ENCODE measurements at regions not wholly inside any gene's neighbourhood (a gene's known extent, or its start where the extent isn't known, plus 50 kb on each side); places are given as distances from the start of the nearest gene placed in this dataset.

DNA sequence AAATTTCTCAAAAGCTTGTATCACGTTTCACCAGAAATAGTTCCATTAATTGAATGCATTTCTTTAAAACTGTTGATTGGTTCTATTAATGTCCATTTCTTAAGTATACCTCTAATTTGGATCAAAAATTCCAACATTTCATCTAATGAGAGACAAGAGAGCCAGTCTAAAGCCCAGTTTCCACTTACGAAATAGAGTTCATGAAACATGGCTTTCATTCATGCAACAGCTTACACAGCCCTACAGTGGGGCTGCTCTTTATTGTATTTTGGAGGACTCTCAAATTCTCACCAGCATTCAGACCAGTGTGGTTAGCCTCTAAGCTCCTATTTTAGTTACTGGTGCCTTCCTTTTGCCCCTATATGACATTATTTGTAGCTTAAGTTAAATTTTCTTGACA, 566.9 kb upstream of the RGMB start:
- H3K4me3 Mint-ChIP-seq (ENCODE audit: unreplicated experiment): no peak overlapping the region
- H3K27ac Mint-ChIP-seq (ENCODE audit: unreplicated experiment): no peak overlapping the region
- TF ChIP-seq, protein P1, sequence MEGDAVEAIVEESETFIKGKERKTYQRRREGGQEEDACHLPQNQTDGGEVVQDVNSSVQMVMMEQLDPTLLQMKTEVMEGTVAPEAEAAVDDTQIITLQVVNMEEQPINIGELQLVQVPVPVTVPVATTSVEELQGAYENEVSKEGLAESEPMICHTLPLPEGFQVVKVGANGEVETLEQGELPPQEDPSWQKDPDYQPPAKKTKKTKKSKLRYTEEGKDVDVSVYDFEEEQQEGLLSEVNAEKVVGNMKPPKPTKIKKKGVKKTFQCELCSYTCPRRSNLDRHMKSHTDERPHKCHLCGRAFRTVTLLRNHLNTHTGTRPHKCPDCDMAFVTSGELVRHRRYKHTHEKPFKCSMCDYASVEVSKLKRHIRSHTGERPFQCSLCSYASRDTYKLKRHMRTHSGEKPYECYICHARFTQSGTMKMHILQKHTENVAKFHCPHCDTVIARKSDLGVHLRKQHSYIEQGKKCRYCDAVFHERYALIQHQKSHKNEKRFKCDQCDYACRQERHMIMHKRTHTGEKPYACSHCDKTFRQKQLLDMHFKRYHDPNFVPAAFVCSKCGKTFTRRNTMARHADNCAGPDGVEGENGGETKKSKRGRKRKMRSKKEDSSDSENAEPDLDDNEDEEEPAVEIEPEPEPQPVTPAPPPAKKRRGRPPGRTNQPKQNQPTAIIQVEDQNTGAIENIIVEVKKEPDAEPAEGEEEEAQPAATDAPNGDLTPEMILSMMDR (IDR thresholded peaks at IDR 0.05): no peak
- peaks cover 21% of the 10 kb centered on the region for H3K4me1 Mint-ChIP-seq (ENCODE audit: unreplicated experiment)
- H3K27me3 Mint-ChIP-seq (ENCODE audit: unreplicated experiment): no peaks in the 10 kb centered on the region
- DNase-seq (ENCODE audit: extremely low spot score, unreplicated experiment): no peak
- peaks cover 2% of the 10 kb centered on the region for H3K36me3 Mint-ChIP-seq (ENCODE audit: unreplicated experiment)
- H3K9me3 Mint-ChIP-seq (ENCODE audit: unreplicated experiment): no peaks in the 10 kb centered on the region

DNA sequence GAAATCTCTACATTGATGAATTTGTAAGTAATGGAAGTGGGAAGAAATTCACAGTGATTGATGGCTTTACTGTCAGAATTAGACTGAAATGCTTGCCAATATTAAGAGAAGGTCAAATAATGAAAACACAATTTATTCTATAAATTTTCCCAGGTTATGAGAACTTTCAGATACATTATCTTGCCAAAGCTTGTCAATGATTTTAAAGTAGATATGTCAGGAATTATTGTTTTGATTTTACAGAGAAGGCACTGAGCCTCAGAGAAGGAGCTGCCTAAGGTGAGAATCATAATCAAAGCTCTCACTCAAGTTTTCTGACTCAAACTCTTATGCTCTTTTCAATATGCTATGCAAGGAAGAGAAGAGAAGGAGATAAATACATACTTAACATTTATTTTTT, 564.0 kb upstream of the RGMB start:
- Mint-ChIP-seq H3K4me3 (ENCODE audit: unreplicated experiment) (no peak overlapping the region), H3K9me3 (ENCODE audit: unreplicated experiment) (no peaks in the 10 kb centered on the region), H3K36me3 (ENCODE audit: unreplicated experiment) (peaks cover under 1% of the 10 kb centered on the region), H3K27me3 (ENCODE audit: unreplicated experiment) (no peaks in the 10 kb centered on the region), H3K27ac (ENCODE audit: unreplicated experiment) (no peak overlapping the region), H3K4me1 (ENCODE audit: unreplicated experiment) (peaks cover 16% of the 10 kb centered on the region)
- DNase-seq (ENCODE audit: extremely low spot score, unreplicated experiment): no peak
- TF ChIP-seq, protein P1 (IDR thresholded peaks at IDR 0.05): no peak

DNA sequence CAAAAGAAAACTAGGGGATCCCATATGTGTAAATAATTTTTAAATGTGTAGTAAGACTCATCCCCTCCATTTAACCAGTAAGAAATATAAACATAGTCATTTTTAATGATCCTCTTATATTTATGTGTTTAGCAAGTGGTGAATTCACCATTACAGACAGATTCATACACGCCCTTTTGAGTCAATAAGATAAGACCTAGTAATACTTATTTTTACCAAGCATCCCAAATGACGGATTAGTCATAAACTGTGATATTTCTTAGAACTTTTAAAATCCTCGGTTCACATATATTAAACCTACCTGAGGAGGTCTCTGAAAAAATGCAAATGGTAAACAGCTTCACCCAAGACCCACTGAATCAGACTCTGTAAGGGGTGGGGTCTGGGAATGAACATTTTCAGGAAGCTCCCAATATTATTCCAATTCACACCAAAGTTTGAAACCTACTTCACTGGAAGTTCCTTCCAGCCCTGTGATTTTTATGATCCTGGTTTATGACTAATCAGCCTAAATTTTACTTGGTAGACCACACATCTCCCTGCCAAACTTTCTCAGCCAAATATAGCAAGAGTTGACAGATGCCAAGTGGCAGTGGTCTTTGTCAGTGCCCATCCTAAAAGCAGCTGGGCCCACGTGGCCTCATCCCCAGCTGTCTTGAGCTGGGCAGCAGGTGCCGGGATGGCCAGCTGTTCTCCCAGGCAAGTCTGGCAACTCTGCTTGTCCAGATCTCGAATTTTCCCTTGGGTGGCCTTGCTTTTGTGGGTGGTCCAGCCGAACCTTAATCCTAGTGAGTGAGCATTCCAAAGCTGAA, 559.0 kb upstream of the RGMB start:
- DNase-seq (ENCODE audit: extremely low spot score, unreplicated experiment): no peak
- no peak overlapping the region for H3K4me3 Mint-ChIP-seq (ENCODE audit: unreplicated experiment)
- TF ChIP-seq, protein P1 (IDR thresholded peaks at IDR 0.05): no peak
- peak overlapping the region; percentile 11 for H3K27ac Mint-ChIP-seq (ENCODE audit: unreplicated experiment)
- no peaks in the 10 kb centered on the region for H3K36me3 Mint-ChIP-seq (ENCODE audit: unreplicated experiment)
- H3K9me3 Mint-ChIP-seq (ENCODE audit: unreplicated experiment): no peaks in the 10 kb centered on the region
- H3K27me3 Mint-ChIP-seq (ENCODE audit: unreplicated experiment): no peaks in the 10 kb centered on the region
- peaks cover 15% of the 10 kb centered on the region for H3K4me1 Mint-ChIP-seq (ENCODE audit: unreplicated experiment)

DNA sequence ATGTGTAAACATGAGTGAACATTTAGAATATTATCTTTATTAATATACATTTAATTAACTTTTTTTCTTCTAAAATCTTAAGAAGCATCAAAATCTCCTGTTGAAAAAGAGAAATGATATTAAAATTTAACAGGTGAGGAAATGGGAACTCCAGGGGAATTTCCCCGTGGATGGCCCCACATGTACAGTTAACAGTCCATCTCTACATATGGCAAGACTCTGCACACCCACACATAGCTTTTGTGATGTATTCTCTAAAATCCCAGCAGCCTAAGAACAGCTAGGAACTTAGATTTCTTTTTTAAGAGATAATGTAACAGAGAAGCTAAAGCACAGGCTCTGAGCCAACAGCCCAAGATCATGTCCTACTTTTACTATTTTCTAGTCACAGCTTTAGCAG, 556.3 kb upstream of the RGMB start:
- H3K4me1 Mint-ChIP-seq (ENCODE audit: unreplicated experiment): peaks cover 15% of the 10 kb centered on the region
- H3K27me3 Mint-ChIP-seq (ENCODE audit: unreplicated experiment): no peaks in the 10 kb centered on the region
- DNase-seq (ENCODE audit: extremely low spot score, unreplicated experiment): no peak
- TF ChIP-seq, protein P1 (IDR thresholded peaks at IDR 0.05): no peak
- no peaks in the 10 kb centered on the region for H3K36me3 Mint-ChIP-seq (ENCODE audit: unreplicated experiment)
- H3K4me3 Mint-ChIP-seq (ENCODE audit: unreplicated experiment): no peak overlapping the region
- no peaks in the 10 kb centered on the region for H3K9me3 Mint-ChIP-seq (ENCODE audit: unreplicated experiment)
- no peak overlapping the region for H3K27ac Mint-ChIP-seq (ENCODE audit: unreplicated experiment)

DNA sequence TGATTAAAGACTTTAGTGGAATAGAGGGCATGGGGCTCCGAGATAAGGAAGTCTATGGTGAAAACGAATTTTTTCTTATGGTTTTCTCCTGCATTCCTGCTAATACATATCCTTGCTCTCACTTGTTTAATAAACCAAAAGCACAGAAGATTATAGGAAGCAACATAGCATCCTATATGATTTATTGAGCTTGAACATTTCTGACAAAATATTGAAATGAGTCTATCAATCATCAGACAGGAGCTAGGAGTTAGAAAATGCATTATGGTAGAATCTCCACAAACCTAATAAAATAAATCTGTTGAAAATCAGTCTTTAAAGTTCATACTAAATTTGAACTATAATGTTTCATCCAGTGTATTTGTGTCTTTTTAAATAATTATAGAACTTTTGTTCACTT, 554.6 kb upstream of the RGMB start:
- no peaks in the 10 kb centered on the region for H3K27me3 Mint-ChIP-seq (ENCODE audit: unreplicated experiment)

More for the DNA sequence above, 554.6 kb upstream of the RGMB start:
- Mint-ChIP-seq H3K36me3 (ENCODE audit: unreplicated experiment) (peaks cover 2% of the 10 kb centered on the region), H3K4me1 (ENCODE audit: unreplicated experiment) (peaks cover 15% of the 10 kb centered on the region), H3K4me3 (ENCODE audit: unreplicated experiment) (no peak overlapping the region), H3K9me3 (ENCODE audit: unreplicated experiment) (peaks cover 10% of the 10 kb centered on the region), H3K27ac (ENCODE audit: unreplicated experiment) (no peak overlapping the region)
- DNase-seq (ENCODE audit: extremely low spot score, unreplicated experiment): no peak
- TF ChIP-seq, protein P1 (IDR thresholded peaks at IDR 0.05): no peak

Data from osteocyte (in vitro differentiated cells).